IMR-90 (cell line): ENCODE measurements at regions not wholly inside any gene's neighbourhood (a gene's known extent, or its start where the extent isn't known, plus 50 kb on each side); places are given as distances from the start of the nearest gene placed in this dataset.

Experiments
- ATAC-seq: fragments of 200-7000 bp; cut with Tn5 transposase; 2 replicates; pipeline ENCODE4 v1.9.1; 2020; ENCODE audit warnings: low read depth, mild to moderate bottlenecking, moderate library complexity
- BruUV-seq: library from RNA; stranded (reverse); fragments of 400-500 nt; replicated peaks from 2 replicates; lab custom pipeline; 2021; lab: Mats Ljungman, UMichigan
- CTCF ChIA-PET: fragments of 300-600 bp; formaldehyde crosslinking; extraction: SDS; loops from one replicate; lab custom pipeline; 2021; ENCODE audit warnings: antibody characterized with exemption; lab: Yijun Ruan, JAX
- POLR2A ChIA-PET: fragments of 300-600 bp; sonication (Branson Sonifier 250); formaldehyde crosslinking; loops from one replicate; lab custom pipeline; 2022; ENCODE audit warnings: antibody characterized with exemption; ENCODE audit not compliant: unreplicated experiment; lab: Charles Lee
- DNase-seq: peaks from one replicate; pipeline ENCODE4 v3.0.0; 2013
- H2AFZ ChIP-seq: replicated peaks from 2 replicates; pipeline ENCODE3; 2013; ENCODE audit warnings: low read length, mild to moderate bottlenecking; ENCODE audit not compliant: poor library complexity
- H2AK5ac ChIP-seq: 2 replicates; pipeline ENCODE4 v1.6.1; 2013; ENCODE audit warnings: low read depth, low read length, inconsistent platforms
- H2AK9ac ChIP-seq: replicated peaks from 2 replicates; pipeline ENCODE3; 2013; ENCODE audit warnings: mild to moderate bottlenecking, low read depth, low read length, moderate library complexity; ENCODE audit not compliant: poor library complexity
- H2BK120ac ChIP-seq: 2 replicates; pipeline ENCODE4 v1.6.1; 2013; ENCODE audit warnings: low read depth, low read length, inconsistent platforms
- H2BK15ac ChIP-seq: 3 replicates; pipeline ENCODE4 v1.6.1; 2013; ENCODE audit warnings: low read depth, low read length, inconsistent platforms
- H2BK20ac ChIP-seq: 2 replicates; pipeline ENCODE4 v1.6.1; 2013; ENCODE audit warnings: low read depth, mild to moderate bottlenecking, inconsistent platforms, low read length, moderate library complexity
- H2BK5ac ChIP-seq: 2 replicates; pipeline ENCODE4 v1.6.1; 2013; ENCODE audit warnings: mild to moderate bottlenecking, low read depth, low read length, inconsistent platforms; ENCODE audit not compliant: poor library complexity, severe bottlenecking
- H3K14ac ChIP-seq: replicated peaks from 2 replicates; pipeline ENCODE4 v1.6.1; 2013; ENCODE audit warnings: low read depth, low read length, inconsistent platforms
- H3K18ac ChIP-seq: 2 replicates; pipeline ENCODE4 v1.6.1; 2013; ENCODE audit warnings: low read depth, low read length, control low read depth
- H3K23ac ChIP-seq: 2 replicates; pipeline ENCODE4 v1.6.1; 2013; ENCODE audit warnings: low read depth, low read length, inconsistent platforms
- H3K27ac ChIP-seq: 2 replicates; pipeline ENCODE4 v1.5.1; 2013; ENCODE audit warnings: mild to moderate bottlenecking, control low read depth, low read length; ENCODE audit not compliant: insufficient read depth
- H3K27me3 ChIP-seq: 2 replicates; pipeline ENCODE4 v1.6.1; 2013; ENCODE audit warnings: low read length; ENCODE audit not compliant: control insufficient read depth, insufficient read depth
- H3K36me3 ChIP-seq: 2 replicates; pipeline ENCODE4 v1.6.1; 2013; ENCODE audit warnings: low read length, mixed read lengths; ENCODE audit not compliant: control insufficient read depth, insufficient read depth
- H3K4ac ChIP-seq: 2 replicates; pipeline ENCODE4 v1.6.1; 2013; ENCODE audit warnings: low read depth, low read length, inconsistent platforms
- H3K4me1 ChIP-seq: 2 replicates; pipeline ENCODE4 v1.6.1; 2013; ENCODE audit warnings: low read length, mixed read lengths; ENCODE audit not compliant: control insufficient read depth, insufficient read depth
- H3K4me2 ChIP-seq: 2 replicates; pipeline ENCODE4 v1.6.1; 2013; ENCODE audit warnings: low read depth, mild to moderate bottlenecking, control low read depth, low read length, moderate library complexity
- H3K4me3 ChIP-seq: 2 replicates; pipeline ENCODE4 v1.5.1; 2013; ENCODE audit warnings: low read depth, mild to moderate bottlenecking, control low read depth, low read length, moderate library complexity; ENCODE audit not compliant: insufficient read depth
- H3K56ac ChIP-seq: 2 replicates; pipeline ENCODE4 v1.6.1; 2013; ENCODE audit warnings: low read length, inconsistent platforms; ENCODE audit not compliant: insufficient read depth; ENCODE audit errors: extremely low read depth
- H3K79me1 ChIP-seq, 2 experiments: 2 replicates each; pipeline ENCODE4 v1.6.1; 2013; ENCODE audit warnings: low read length in 2 of 2, inconsistent platforms in 1 of 2, low read depth in 1 of 2
- H3K9ac ChIP-seq: 2 replicates; pipeline ENCODE4 v1.6.1; 2013; ENCODE audit warnings: low read depth, low read length, control low read depth
- H3K9me1 ChIP-seq: 2 replicates; pipeline ENCODE4 v1.6.1; 2013; ENCODE audit warnings: low read length, inconsistent platforms; ENCODE audit not compliant: insufficient read depth
- H3K9me3 ChIP-seq: 2 replicates; pipeline ENCODE4 v1.6.1; 2013; ENCODE audit warnings: low read length; ENCODE audit not compliant: control insufficient read depth, insufficient read depth
- H4K20me1 ChIP-seq: 2 replicates; pipeline ENCODE4 v1.6.1; 2013; ENCODE audit warnings: low read length, inconsistent platforms; ENCODE audit not compliant: insufficient read depth
- H4K5ac ChIP-seq: 2 replicates; pipeline ENCODE4 v1.6.1; 2013; ENCODE audit warnings: mild to moderate bottlenecking, low read depth, low read length, control low read depth
- H4K8ac ChIP-seq, 2 experiments: 2 replicates each; pipeline ENCODE4 v1.6.1; 2013; ENCODE audit warnings: low read depth in 2 of 2, low read length in 2 of 2, control low read depth in 1 of 2, inconsistent platforms in 1 of 2
- H4K91ac ChIP-seq: 2 replicates; pipeline ENCODE4 v1.6.1; 2013; ENCODE audit warnings: low read depth, low read length, inconsistent platforms; ENCODE audit not compliant: insufficient read depth
- BHLHE40 ChIP-seq: fragments of 150-350 bp; IDR thresholded peaks from 2 replicates; pipeline ENCODE4 v1.6.1; 2016; ENCODE audit warnings: mild to moderate bottlenecking, low read depth, low read length
- CEBPB ChIP-seq: IDR thresholded peaks from 2 replicates; pipeline ENCODE4 v1.6.1; 2012; ENCODE audit warnings: low read depth, low read length, improper control_type of control experiment
- CHD1 ChIP-seq: IDR thresholded peaks from 2 replicates; pipeline ENCODE4 v1.6.1; 2012; ENCODE audit warnings: low read depth, low read length, improper control_type of control experiment
- CTCF ChIP-seq: conservative IDR thresholded peaks from 2 replicates; pipeline ENCODE4 v1.5.1; 2012; ENCODE audit warnings: mild to moderate bottlenecking, low read depth, low read length, improper control_type of control experiment
- ELK1 ChIP-seq: fragments of 150-350 bp; IDR thresholded peaks from 2 replicates; pipeline ENCODE4 v1.6.1; 2016; ENCODE audit warnings: low read depth, mild to moderate bottlenecking, low read length, moderate library complexity, borderline replicate concordance
- FOS ChIP-seq: fragments of 150-350 bp; IDR thresholded peaks from 2 replicates; pipeline ENCODE4 v1.6.1; 2016; ENCODE audit warnings: low read depth, low read length
- MAFK ChIP-seq: IDR thresholded peaks from 2 replicates; pipeline ENCODE4 v1.6.1; 2012; ENCODE audit warnings: low read depth, low read length, improper control_type of control experiment
- MAZ ChIP-seq: IDR thresholded peaks from 2 replicates; pipeline ENCODE4 v1.6.1; 2012; ENCODE audit warnings: low read depth, mild to moderate bottlenecking, low read length, improper control_type of control experiment, moderate library complexity, borderline replicate concordance
- MXI1 ChIP-seq: IDR thresholded peaks from 2 replicates; pipeline ENCODE4 v1.6.1; 2012; ENCODE audit warnings: low read depth, mild to moderate bottlenecking, low read length, moderate library complexity, borderline replicate concordance
- NFE2L2 ChIP-seq: fragments of 150-350 bp; IDR thresholded peaks from 2 replicates; pipeline ENCODE4 v1.6.1; 2016; ENCODE audit warnings: low read depth, mild to moderate bottlenecking, low read length
- POLR2A ChIP-seq: IDR thresholded peaks from 2 replicates; pipeline ENCODE4 v1.6.1; 2012; ENCODE audit warnings: mild to moderate bottlenecking, low read depth, low read length
- RAD21 ChIP-seq: IDR thresholded peaks from 2 replicates; pipeline ENCODE4 v1.6.1; 2012; ENCODE audit warnings: low read length, improper control_type of control experiment
- RCOR1 ChIP-seq: IDR thresholded peaks from 2 replicates; pipeline ENCODE4 v1.6.1; 2012; ENCODE audit warnings: mild to moderate bottlenecking, low read length, improper control_type of control experiment; ENCODE audit not compliant: insufficient replicate concordance
- RFX5 ChIP-seq: IDR thresholded peaks from 2 replicates; pipeline ENCODE4 v1.8.0; 2012; ENCODE audit warnings: low read depth, mild to moderate bottlenecking, low read length, moderate library complexity
- SMC3 ChIP-seq: fragments of 150-350 bp; IDR thresholded peaks from 2 replicates; pipeline ENCODE4 v1.6.1; 2016; ENCODE audit warnings: low read depth, mild to moderate bottlenecking, antibody characterized with exemption, low read length, moderate library complexity
- USF2 ChIP-seq: fragments of 150-350 bp; IDR thresholded peaks from 2 replicates; pipeline ENCODE4 v1.6.1; 2017; ENCODE audit warnings: mild to moderate bottlenecking, antibody characterized with exemption, low read length, low read depth
- WGBS, 2 experiments: methylation state at CpG; one replicate each; pipeline versions ENCODE4 v1.1.5 to v1.1.7; 2013; ENCODE audit warnings: missing lambda C conversion rate in 2 of 2; ENCODE audit not compliant: insufficient read length in 1 of 2; ENCODE audit errors: extremely low coverage in 2 of 2; 5-methylcytosine and 5-hydroxymethylcytosine counted together
- dilution Hi-C: fragments of 300-500 bp; cut with HindIII; formaldehyde crosslinking; loops from one replicate; pipeline ENCODE4 v1.14.3; 2018; ENCODE audit warnings: low sequenced_read_pairs; ENCODE audit not compliant: unreplicated experiment
- in situ Hi-C: fragments of 300-500 bp; cut with MboI; formaldehyde crosslinking; loops from 3 replicates; pipeline ENCODE4 v1.14.3; 2019; ENCODE audit warnings: low sequenced_read_pairs, inconsistent platforms, mixed read lengths
- intact Hi-C: fragments of 100-400 bp; cut with micrococcal nuclease; formaldehyde crosslinking; loops from 2 replicates; pipeline ENCODE4 v1.10.0; 2022

- Histone ChIP-seq H3K9ac (no peak overlapping the region), H3K4me2 (no peak overlapping the region), H3K27ac (no peak overlapping the region), H4K20me1 (no peaks in the 10 kb centered on the region), H2BK120ac (0 out of 2 replicates have a peak overlapping the region, but pooled peaks have one; percentile 18), H3K14ac (no peak overlapping the region), H3K9me3 (no peaks in the 10 kb centered on the region), H2AK5ac (no peak overlapping the region), H3K4me1 (no peaks in the 10 kb centered on the region), H3K18ac (no peak overlapping the region), H2AFZ (no peak overlapping the region), H3K23ac (no peak overlapping the region), H3K56ac (no peak overlapping the region), H4K8ac (no peak overlapping the region), H3K27me3 (no peaks in the 10 kb centered on the region), H4K91ac (no peak overlapping the region), H3K4me3 (no peak overlapping the region), H4K5ac (no peak overlapping the region), H2BK20ac (no peak overlapping the region), H2BK5ac (no peak overlapping the region), H2BK15ac (peak overlapping the region; percentile 26; the same call in 2 of the 3 replicates), H3K4ac (no peak overlapping the region), H2AK9ac (no peak overlapping the region), H3K79me1 (no peaks in the 10 kb centered on the region), H3K9me1 (no peaks in the 10 kb centered on the region), H3K36me3 (no peaks in the 10 kb centered on the region)
- intact Hi-C loops: no loop called here
- dilution Hi-C loops: no loop called here
- ChIA-PET POLR2A (no interaction called here), CTCF (no interaction called here)
- ATAC-seq (no peak), DNase-seq (no peak)
- 78% methylated on average over 5 of the region's 9 CpGs; no CpG with 5 or more reads in 1 of the 2 experiments for WGBS, 2 experiments
- no TSS peak for BruUV-seq
- in situ Hi-C loops: no loop called here
- TF ChIP-seq MXI1 (no peak), RFX5 (no peak), CEBPB (no peak), MAZ (no peak), BHLHE40 (no peak), ELK1 (no peak), CTCF (no peak), NFE2L2 (no peak), RAD21 (no peak), USF2 (no peak), CHD1 (no peak), SMC3 (no peak), POLR2A (no peak), FOS (no peak), RCOR1 (no peak), MAFK (no peak)
These were observed 304.0 kb downstream of the IRS1 start for GRCh38 chr2:226495466-226496272.
